NB4 (cell line): ENCODE measurements at regions not wholly inside any gene's neighbourhood (a gene's known extent, or its start where the extent isn't known, plus 50 kb on each side); places are given as distances from the start of the nearest gene placed in this dataset.

ENCODE experiments used
- DNase-seq: peaks from one replicate; pipeline ENCODE4 v3.0.0; 2010; ENCODE audit warnings: low read depth
- H3K4me3 ChIP-seq: one replicate; pipeline ENCODE4 v1.5.1; 2011; ENCODE audit warnings: mild to moderate bottlenecking, low read depth, low read length, moderate library complexity
- CTCF ChIP-seq: IDR thresholded peaks from one replicate; pipeline ENCODE4 v1.5.1; 2012; ENCODE audit warnings: low read depth, low read length
- MAX ChIP-seq: IDR thresholded peaks from 2 replicates; pipeline ENCODE4 v1.6.1; 2011; ENCODE audit warnings: low read depth, low read length
- MYC ChIP-seq: IDR thresholded peaks from 2 replicates; pipeline ENCODE4 v1.6.1; 2011; ENCODE audit warnings: low read depth, low read length
- POLR2A ChIP-seq: IDR thresholded peaks from 2 replicates; pipeline ENCODE4 v1.6.1; 2011; ENCODE audit warnings: mild to moderate bottlenecking; ENCODE audit not compliant: insufficient read length; ENCODE audit errors: extremely low read depth

GRCh38 chr12:4852911-4853310 is 56.8 kb upstream of the KCNA1 start:
- no peak for DNase-seq
- TF ChIP-seq MYC (no peak), MAX (no peak), POLR2A (no peak), CTCF (no peak)
- no peak overlapping the region for H3K4me3 ChIP-seq

GRCh38 chr12:4855121-4855924 is 54.4 kb upstream of the KCNA1 start:
- no peak overlapping the region for H3K4me3 ChIP-seq
- peak; percentile 74 for DNase-seq
- no peak for TF ChIP-seq POLR2A
- TF ChIP-seq CTCF = peak; percentile 67
- TF ChIP-seq MAX = 0 out of 2 replicates have a peak, but pooled peaks have one; percentile 2

GRCh38 chr12:4856596-4856995 is 53.1 kb upstream of the KCNA1 start:
- H3K4me3 ChIP-seq = no peak overlapping the region
- DNase-seq = no peak
- TF ChIP-seq MAX (no peak), MYC (no peak), POLR2A (no peak), CTCF (no peak)

- peak; percentile 68 for DNase-seq
- no peak overlapping the region for H3K4me3 ChIP-seq
- TF ChIP-seq MAX (no peak), CTCF (peak; percentile 96)
Measured at GRCh38 chr12:4857472-4858291, 52.0 kb upstream of the KCNA1 start.

GRCh38 chr12:4858386-4858785 is 51.3 kb upstream of the KCNA1 start:
- TF ChIP-seq MYC (no peak), CTCF (no peak), POLR2A (no peak), MAX (no peak)
- no peak for DNase-seq
- H3K4me3 ChIP-seq = no peak overlapping the region
